Stimulated activated CD4-positive, alpha-beta T cell treated with anti-CD3 and anti-CD28 coated beads, TNF-alpha, amount 100 ng/mL, for 24 hours (primary cell): ENCODE measurements at regions not wholly inside any gene's neighbourhood (a gene's known extent, or its start where the extent isn't known, plus 50 kb on each side); places are given as distances from the start of the nearest gene placed in this dataset.
"Not testable (repeated sequence)": the region's sequence is repeated elsewhere in the genome, so short reads cannot be mapped to it uniquely, and the experiment has no call there.

Experiments used
- DNase-seq, 3 experiments: peaks; one replicate each; pipeline ENCODE4 v3.0.0-alpha.2; 2020; ENCODE audit warnings: low read depth in 3 of 3

DNA sequence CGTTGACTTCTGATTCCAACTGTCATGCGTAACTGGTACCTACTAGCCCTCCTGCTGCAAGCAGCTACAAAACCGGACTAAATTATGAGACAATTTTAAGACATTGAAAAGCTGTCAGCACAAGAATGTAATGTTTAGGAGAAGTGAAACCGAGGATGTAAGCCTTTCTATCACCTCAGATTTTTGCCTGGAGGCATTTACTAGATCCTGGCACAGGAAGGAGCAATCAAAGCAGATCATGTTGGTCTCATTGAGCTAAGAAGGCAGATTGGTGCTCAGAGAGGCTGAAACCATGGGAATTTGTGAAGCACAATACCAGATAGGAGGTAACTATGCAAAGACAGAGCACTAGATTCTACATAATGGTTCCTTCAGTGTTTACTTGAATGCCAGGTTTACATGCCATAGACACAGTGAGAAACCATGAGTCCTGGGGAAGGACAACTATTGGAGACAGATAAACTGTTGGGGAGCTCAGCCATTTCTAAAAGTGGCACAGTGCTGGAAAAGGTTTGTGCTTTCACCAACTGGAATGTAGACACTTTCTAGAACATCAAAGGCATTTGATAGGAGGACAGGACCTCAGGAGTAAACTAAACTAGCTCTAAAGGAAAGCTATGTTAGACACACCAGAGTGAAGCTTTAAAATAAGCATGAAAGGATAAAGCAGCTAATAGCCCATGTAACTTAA, 179.4 kb downstream of the LYPLAL1 start:
- no peak for DNase-seq

DNA sequence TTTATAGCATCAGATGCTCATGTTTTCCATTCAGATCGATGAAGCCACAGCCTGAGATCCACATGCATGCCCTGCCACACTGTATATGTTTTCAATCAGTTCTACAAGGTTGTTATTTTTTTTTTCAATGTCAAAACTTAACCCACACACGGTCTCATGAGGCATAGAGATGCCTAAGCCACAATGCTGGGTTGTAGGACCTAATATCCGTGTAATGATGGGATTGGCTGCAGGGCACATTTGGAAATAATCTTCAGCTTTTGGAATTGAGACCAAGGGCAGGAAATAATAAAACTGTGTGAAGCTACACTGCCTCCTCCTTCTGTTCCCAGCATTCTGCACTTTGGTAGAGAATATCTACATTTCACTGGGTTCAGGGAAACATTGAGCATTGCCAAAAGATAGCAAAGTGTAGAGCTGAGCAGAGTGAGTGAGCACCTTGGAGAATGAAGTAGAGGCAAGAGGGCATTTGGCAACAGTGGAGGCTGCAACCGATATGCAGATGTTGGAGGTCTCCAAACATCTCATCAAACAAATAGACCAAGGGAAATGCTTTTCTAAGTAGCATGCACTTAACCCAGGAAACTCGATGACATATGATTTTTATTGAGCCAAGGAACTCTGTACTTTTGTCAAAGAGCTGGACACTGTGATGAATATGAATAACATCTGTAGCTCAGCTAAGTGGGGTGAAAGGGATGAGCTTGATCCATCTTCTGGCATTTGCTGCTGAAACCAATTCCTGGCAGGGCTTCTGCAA, 176.7 kb downstream of the LYPLAL1 start:
- no peak for DNase-seq

DNA sequence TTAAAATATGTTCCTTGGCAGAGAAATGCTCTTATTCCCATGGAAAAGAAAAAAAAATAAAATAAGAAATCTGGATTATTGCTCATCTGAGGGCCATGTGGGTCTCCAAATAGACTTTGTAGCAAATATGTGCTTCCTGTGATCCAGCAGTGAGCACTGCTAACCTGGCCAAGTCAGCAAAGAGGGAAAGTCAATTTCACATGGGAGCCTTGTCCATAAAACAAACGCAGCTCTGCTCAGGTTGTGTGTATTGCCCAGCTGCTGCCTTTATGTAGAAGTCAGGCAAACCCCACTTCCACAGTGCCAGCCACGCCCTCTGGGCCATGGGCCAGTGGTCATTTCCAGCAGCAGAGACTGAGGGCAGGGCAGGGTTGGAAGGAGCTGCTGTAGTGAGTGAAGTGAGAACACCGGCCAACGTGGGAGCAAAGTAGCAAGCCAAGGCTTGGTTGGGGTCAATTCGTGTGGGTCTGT, 174.3 kb downstream of the LYPLAL1 start:
- DNase-seq, result no peak

DNA sequence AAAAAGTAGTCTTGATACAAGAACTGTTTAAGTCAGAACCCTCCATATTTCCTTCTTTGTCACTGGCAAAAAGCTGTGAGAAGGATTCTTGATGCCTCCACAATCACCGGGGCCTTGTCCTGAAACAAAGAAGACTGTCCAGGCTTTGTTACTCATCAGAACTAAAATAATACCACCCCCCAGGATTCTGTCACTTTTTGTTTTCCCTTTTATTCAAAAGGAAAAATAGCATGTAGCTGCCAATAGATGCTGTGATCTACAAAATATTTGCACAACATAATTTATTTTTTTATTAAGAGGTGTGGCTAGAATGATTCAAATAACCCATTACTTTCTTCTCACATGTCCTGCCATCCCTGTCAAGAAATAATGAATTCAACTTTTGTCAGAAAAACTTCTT, 173.7 kb downstream of the LYPLAL1 start:
- no peak for DNase-seq

DNA sequence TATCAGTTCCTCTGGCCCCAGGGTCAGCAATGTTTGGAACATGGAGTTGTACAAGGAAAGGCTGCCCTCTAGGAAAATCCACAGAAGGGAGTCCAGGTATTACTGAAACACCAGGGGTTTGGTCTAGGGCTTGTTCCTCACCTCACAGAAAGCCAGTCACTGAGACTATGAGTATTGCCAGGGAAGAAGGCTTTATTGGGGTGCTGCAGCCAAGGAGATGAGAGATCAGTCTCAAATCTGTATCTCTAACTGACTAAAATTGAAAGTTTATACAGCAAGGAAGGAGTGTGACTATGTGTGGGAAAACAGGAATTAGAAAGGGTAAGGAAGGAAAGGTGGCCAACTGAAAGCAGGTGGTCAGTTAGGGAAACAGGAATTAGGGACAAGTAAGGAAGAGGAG, 172.3 kb downstream of the LYPLAL1 start:
- no peak for DNase-seq

DNA sequence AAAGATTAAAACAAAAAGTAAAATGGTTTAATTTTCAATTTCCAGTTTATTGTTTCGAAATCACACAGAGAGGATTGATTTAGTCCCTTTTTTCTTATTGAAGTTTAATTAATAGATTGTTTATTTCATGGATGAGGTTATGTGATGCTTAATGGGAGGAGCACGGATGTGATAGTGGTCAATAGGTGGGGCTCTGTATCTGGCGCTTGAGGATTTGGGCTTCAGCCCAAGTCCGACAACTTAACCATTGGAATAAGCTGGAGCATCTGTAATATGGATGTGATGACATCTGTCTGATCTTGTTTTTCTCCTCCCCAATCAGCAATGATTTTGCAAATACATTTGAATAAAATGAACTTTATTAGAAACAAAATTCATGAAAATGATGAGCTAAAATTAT, 169.2 kb downstream of the LYPLAL1 start:
- no peak for DNase-seq

DNA sequence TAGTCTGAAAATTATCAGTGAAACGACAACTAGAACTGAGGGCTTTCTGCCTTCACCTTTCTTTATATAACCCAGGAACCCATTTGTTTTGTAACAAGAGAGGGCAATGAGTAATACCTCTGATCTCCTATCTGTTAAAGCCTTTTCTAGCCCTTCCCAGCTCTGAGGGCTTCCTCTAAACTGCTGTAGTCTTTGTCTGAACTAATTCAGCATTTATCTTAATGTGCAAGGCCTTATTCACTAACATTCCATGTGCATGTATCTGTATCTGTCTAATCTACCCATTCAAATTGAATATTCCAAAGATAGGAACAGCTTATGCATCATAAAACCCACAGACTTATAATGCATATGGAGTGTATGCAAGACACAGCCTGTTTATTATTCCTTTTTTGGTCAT, 167.1 kb downstream of the LYPLAL1 start:
- DNase-seq, result no peak

DNA sequence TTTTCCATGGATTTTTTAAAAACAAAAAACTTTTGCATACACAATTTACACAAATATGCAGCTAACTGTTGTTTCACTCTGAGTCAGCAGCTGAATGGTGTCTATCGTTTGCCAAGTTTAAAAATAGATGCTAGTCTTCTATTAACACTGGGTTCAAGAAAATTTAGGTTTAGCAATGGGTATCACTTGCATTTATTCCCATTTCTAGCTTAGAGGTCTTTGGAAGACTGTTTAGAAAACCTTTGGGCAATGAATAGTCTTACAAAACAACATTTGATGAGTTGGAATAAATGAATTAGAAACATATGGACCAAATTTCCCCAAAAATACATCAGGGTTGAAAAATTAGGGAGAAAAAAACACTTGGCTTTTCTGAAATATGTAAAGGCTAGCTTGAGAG, 165.8 kb downstream of the LYPLAL1 start:
- DNase-seq, result no peak

DNA sequence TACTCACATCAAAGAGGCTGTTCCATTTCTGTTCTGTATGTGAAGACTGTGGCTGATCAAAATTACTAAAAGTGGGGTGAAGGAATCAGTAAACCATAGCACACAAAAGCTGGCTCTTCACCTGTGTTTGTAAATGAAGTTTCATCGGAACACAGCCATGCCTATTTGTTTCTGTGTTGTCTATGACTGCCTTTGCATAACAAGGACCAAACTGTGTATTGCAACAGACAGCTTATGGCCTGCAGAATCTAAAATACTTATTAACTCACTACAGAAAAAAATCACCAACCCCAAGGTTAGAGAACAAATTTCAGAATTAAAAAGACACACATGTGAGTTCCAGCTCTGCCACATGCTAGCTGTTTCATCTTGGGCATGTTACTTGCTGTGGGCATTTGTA, 163.9 kb downstream of the LYPLAL1 start:
- DNase-seq, result no peak

DNA sequence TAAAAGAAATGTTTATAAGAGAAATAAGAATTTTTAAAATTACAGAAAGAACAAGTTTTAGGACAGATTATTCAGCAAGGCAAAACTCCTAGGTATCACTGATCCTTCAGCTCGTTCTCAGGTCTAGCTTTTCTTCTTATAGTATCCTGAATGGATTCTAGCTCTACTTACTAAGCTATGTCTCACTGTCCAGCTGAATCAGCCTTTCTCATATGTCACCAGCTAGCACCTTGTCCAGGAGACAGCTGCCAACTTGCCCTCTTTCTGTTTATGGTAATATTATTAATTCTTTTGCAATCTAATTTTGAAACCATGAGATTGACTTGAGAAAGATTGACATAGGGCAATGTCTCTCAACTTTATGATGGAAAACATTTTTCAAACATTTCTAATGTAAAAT, 159.9 kb downstream of the LYPLAL1 start:
- no peak for DNase-seq

DNA sequence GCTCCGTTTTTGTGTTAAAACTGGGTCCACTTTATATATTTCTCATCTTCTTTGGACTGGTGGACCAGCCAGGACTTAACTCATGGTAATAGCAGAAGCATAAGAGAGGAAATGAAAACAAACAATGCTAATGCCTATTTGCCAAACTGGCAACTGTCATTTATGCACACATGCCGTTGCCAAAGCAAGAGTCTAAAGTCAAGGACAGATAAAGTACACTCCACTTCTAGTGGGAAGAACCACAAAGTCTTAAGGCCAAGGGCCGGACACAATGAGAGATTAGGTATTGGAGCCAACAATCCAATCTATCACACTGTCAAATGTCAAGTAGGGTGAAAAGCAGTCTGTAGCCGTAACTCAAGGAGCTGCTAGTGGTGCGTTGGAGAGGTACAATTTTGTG, 157.7 kb downstream of the LYPLAL1 start:
- no peak for DNase-seq

DNA sequence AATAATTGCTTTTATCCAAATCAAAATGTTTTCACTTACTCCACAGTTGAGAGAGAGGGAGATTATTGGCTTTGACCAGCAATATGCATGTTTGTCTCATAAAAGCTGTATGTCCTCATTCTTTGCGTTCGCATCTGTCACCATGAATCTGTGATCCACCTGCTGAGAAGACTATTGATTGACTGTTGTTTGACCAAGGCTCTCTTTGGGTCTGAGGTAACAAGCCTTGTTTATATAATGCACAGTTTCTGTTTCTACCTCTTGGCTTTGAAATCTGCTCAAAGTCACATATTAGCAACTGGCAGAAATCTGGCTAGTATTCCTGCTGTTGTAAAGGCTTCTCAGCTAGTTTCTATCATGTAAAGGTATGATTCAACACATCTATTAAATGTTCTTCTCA, 157.0 kb downstream of the LYPLAL1 start:
- no peak for DNase-seq

DNA sequence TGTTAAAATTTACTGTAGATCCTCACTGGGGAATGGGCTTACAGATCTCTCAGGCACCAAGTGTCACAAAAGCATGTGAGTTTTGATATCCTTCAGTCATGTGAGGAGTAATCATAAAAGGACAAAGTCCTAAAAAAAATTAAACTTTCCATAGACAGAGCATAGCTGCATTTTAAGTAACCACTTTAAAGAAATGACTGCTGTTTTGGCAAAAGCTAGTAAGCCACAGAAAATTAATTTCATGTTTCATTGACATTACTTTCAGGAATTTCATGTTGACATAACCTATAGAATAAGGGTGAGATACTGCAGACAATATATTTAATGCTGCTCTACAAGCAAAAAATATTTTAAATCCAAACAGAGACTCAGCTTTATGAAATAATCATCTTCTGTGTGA, 156.3 kb downstream of the LYPLAL1 start:
- no peak for DNase-seq

DNA sequence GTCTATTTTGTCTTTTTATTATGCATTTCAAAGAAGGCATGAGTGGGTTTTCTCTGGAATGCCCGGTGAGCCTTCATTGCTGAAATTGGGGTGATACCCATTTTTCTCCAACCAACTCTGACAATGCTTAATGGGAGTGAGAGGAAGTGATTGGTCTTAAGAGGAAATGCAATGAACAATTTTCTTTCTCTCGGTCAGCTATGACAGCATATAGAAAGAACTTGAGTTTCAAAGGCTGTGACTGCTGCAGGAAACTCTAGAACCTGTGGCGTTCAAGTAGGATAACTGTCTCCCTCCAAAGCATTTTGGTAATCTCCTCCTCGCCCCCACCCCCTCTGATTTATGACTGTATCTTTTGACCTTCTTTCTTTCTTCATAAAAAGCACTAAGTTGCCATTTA, 155.9 kb downstream of the LYPLAL1 start:
- DNase-seq, result no peak

DNA sequence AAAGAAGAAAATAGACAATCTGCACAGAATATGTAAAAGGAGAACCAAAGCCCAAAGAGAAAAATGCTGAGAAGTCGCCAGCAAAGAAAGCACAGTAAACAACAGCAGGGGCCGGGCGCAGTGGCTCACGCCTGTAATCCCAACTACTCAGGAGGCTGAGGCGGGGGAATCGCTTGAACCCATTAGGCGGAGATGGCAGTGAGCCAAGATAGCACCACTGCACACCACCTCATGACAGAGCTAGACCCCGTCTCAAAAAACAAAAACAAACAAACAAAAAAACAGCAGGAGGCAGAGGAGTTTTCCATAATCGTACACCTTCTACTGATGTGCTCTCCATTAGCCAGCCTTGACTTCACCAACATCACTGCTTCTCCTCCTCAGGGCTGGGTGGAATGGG, 153.2 kb downstream of the LYPLAL1 start:
- no peak for DNase-seq

DNA sequence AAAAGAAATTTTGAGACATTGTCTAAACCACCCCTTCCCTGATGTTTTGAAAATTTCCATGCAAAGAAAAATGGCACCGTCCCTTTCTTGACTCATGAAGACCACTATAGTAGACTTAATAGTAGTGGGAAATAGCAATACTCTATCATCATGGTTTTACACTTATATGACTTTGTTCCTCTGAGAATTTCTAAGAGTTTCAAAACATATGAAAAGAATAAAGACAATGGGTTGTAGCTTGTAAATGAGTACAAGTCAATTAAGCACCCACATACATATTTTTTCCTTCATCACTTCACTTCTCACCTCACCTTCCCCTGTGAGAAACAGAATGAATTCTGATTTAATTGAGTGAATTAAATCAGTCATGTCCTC, 151.7 kb downstream of the LYPLAL1 start:
- DNase-seq, result no peak

DNA sequence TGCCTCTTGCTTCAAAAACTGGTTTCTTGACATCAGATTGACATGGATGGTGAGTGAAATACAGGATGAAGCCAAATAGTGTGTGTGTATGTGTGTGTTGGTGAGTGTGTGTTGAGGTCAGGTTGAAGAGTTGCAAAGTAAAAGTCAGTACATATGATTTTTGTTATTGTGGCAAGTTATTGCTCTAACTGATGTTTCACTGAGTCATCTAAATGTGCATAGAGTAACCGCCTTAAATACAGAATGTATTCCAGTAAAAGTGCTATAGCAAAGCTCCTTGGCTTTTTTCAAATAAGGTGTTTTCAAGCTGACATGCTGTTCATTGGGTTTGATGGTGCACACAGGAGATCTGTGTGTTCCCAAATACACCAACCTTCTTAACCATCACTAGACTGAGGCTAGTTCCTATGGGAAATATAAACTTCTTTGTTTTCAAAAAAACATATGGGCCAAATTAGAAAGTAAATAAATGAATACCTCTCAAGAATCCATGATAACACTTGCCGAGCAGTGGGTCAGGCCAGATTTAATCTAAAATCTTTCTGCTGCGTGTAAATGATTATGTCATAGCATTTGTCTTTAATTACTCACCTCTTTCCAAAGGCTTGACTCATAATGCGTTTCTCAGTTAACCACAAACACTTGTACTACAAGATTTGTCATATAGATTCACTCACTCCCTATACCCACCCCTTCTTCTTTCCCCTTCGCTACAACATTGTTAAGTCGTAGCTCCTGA, 151.1 kb downstream of the LYPLAL1 start:
- DNase-seq, result no peak

DNA sequence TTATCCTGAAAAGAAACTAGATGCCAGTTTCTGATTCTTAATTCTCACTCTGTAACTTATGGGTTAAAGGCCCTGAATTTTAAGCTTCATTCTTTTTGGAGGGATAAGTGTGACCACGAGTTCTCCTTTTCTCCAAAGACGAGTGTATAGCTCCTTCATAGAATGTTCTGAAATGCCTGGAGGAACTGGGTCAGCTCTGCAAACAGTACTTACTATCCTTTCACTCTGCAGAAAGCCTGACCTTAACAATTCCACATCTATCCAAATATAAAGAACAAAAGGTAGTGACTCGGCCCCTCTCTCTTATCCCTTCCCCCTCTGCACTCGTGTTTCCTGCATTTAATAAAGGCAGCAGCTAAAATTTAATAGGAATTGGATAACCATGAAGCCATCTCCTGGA, 150.5 kb downstream of the LYPLAL1 start:
- no peak for DNase-seq

DNA sequence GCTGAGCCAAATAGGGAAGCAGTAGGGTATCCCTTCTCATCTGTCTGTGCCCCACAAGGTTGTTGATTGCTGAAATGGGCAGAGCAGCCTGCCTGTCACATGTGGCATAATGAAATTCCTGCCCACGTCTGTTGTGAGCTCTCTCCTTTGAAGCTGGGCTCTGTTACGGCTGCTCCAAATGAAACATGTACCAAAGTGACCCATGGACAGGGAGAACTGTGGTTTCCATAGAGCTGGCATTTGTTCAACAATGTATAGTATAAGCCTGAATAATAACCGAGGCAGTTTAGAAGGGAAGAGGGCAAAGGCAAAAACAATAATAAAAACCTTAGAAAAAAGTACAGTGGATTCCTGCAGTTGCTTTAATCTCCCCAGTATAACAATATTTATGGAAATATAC, 149.7 kb downstream of the LYPLAL1 start:
- DNase-seq, result no peak

DNA sequence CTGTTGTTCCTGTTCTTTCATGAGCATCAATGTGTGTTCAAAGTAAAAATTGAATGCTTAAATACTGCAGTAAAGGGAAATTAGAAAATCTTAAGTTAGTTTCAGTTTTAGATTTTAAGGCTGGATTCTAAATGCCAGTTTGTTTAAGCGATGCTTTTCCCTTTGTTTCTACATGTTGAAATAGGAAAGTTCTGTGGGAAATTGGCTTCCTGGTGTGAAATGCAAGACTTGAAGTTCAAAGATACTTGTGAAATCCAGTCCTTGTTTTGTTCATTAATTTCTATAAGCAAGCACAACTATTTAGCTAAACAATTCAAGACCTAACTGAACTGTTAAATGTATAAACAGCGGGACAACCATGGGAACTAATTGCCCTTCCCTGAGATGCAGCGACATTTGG, 149.1 kb downstream of the LYPLAL1 start:
- no peak for DNase-seq

DNA sequence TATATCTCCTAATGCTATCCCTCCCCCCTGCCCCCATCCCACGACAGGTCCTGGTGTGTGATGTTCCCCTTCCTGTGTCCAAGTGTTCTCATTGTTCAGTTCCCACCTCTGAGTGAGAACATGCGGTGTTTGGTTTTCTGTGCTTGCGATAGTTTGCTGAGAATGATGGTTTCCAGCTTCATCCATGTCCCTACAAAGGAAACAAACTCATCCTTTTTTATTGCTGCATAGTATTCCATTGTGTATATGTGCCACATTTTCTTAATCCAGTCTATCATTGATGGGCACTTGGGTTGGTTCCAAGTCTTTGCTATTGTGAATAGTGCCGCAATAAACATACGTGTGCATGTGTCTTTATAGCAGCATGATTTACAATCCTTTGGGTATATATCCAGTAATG, 146.9 kb downstream of the LYPLAL1 start:
- not testable (repeated sequence) for DNase-seq

DNA sequence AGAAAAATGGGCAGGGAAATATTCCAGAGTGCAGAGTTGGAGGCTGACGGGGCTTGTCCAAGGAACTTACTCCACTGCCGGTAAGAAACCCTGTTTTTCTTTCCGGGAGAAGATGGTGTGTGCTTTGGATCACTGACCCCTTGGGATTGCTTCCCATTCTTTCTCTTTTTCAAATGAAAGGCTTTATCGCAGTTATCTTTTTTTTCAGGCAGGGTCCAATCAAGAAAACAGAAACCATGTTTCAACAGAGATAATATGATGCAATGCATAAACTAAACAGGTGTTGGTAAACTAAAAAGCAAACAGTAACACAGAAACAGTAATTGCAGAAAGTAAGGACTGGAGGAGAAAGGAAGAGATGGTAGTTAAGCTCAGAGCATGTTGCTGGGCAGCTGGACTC, 145.1 kb downstream of the LYPLAL1 start:
- no peak for DNase-seq

DNA sequence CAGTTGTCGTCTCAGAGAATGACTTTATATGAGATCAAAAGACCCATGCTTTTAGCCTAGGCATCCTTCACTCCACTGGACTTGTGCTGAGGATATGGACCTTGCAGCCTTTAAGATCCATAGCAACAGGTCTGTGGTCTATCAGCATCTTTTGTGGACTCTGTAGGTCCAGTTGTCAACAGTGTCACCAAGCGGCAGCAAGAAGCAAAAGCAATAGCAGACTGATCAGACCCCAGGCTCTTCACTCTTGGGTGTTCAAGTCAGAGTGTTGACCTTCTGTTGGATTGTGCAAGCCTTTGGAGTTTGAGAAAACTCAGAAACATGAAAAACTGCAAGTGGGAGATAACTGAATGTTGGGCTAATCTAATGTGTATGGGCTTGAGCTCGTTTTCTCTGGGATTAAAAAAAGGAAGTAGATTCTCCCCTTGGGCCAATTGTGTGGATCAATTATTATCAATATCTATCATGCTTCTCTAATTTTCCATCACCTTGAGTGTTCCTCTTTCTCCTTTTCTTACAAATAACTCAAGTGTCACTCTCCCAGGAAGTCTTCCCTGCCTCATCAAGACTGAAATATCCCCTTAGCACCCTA, 144.2 kb downstream of the LYPLAL1 start:
- DNase-seq, result no peak
